GM12878 (cell line): ENCODE measurements at regions not wholly inside any gene's neighbourhood (a gene's known extent, or its start where the extent isn't known, plus 50 kb on each side); places are given as distances from the start of the nearest gene placed in this dataset.

ENCODE experiments used
- ATAC-seq: fragments of 200-7000 bp; cut with Tn5 transposase; 3 replicates; pipeline ENCODE4 v1.9.1; 2020; ENCODE audit warnings: mild to moderate bottlenecking, moderate library complexity
- BruUV-seq: library from RNA; stranded (reverse); fragments of 400-500 nt; replicated peaks from 2 replicates; lab custom pipeline; 2021; lab: Mats Ljungman, UMichigan
- CTCF ChIA-PET: fragments of 300-600 bp; sonication (Branson Sonifier 250); formaldehyde crosslinking; extraction: SDS; loops from one replicate; lab custom pipeline; 2021; ENCODE audit warnings: inconsistent platforms; lab: Yijun Ruan, JAX
- POLR2A ChIA-PET: fragments of 350-600 bp; formaldehyde crosslinking; extraction: SDS; loops from one replicate; lab custom pipeline; 2021; ENCODE audit warnings: inconsistent platforms; lab: Charles Lee
- RAD21 ChIA-PET: fragments of 300-600 bp; sonication (Branson Sonifier 250); formaldehyde crosslinking; loops from one replicate; lab custom pipeline; 2023; ENCODE audit warnings: antibody characterized with exemption; ENCODE audit not compliant: unreplicated experiment; lab: Charles Lee
- SMC1A ChIA-PET: fragments of 300-600 bp; sonication (Branson Sonifier 250); formaldehyde crosslinking; loops from one replicate; lab custom pipeline; 2023; ENCODE audit not compliant: unreplicated experiment, uncharacterized antibody; lab: Charles Lee
- DNase-seq: peaks from one replicate; pipeline ENCODE4 v3.0.0-alpha.2; 2011; ENCODE audit warnings: low read depth, low spot score
- FAIRE-seq: peaks from 3 replicates; lab custom pipeline; 2011; peaks lifted over from hg19 to GRCh38; lab: Jason Lieb, UNC
- H2AFZ ChIP-seq: 2 replicates; pipeline ENCODE4 v1.6.0; 2011; ENCODE audit warnings: low read depth, low read length, control low read depth; ENCODE audit not compliant: control insufficient read depth
- H3K27ac ChIP-seq: 2 replicates; pipeline ENCODE4 v1.5.1; 2011; ENCODE audit warnings: control low read depth; ENCODE audit not compliant: control insufficient read depth, insufficient read depth
- H3K27me3 ChIP-seq, 2 experiments: replicated peaks in 1 of 2; 2 replicates each; pipeline versions ENCODE4 v1.6.0 to v1.6.1; 2011; ENCODE audit warnings: low read length in 1 of 2; ENCODE audit not compliant: control insufficient read depth in 2 of 2, insufficient read depth in 2 of 2
- H3K36me3 ChIP-seq, 2 experiments: 2 replicates each; pipeline ENCODE4 v1.5.1; 2011; ENCODE audit warnings: low read length in 1 of 2; ENCODE audit not compliant: control insufficient read depth in 2 of 2, insufficient read depth in 2 of 2
- H3K4me1 ChIP-seq: 2 replicates; pipeline ENCODE4 v1.6.1; 2011; ENCODE audit warnings: mild to moderate bottlenecking, low read length, moderate library complexity, mixed read lengths; ENCODE audit not compliant: control insufficient read depth, insufficient read depth
- H3K4me2 ChIP-seq: 2 replicates; pipeline ENCODE4 v1.6.0; 2011; ENCODE audit warnings: control low read depth; ENCODE audit not compliant: control insufficient read depth, insufficient read depth
- H3K4me3 ChIP-seq: fragments of 200-600 bp; sonication (generic); 2 replicates; pipeline ENCODE4 v1.5.1; 2016
- H3K79me2 ChIP-seq: 2 replicates; pipeline ENCODE4 v1.6.0; 2011; ENCODE audit warnings: low read length; ENCODE audit not compliant: control insufficient read depth, insufficient read depth
- H3K9ac ChIP-seq: 2 replicates; pipeline ENCODE4 v1.8.0; 2011; ENCODE audit warnings: low read length, control low read depth, mixed read lengths; ENCODE audit not compliant: control insufficient read depth, insufficient read depth
- H3K9me3 ChIP-seq: replicated peaks from 3 replicates; pipeline ENCODE4 v1.5.1; 2011; ENCODE audit warnings: mild to moderate bottlenecking, low read length; ENCODE audit not compliant: control insufficient read depth, insufficient read depth
- H4K20me1 ChIP-seq: 2 replicates; pipeline ENCODE4 v1.6.0; 2011; ENCODE audit not compliant: control insufficient read depth, insufficient read depth
- E4F1 ChIP-seq: fragments of 450-650 bp; IDR thresholded peaks from 2 replicates; pipeline ENCODE4 v1.6.1; 2018; ENCODE audit warnings: borderline replicate concordance, mild to moderate bottlenecking; ENCODE audit not compliant: partially characterized antibody
- FOS ChIP-seq: IDR thresholded peaks from 3 replicates; pipeline ENCODE4 v1.6.1; 2011; ENCODE audit warnings: borderline replicate concordance; ENCODE audit not compliant: insufficient read length; ENCODE audit errors: extremely low read depth
- PRDM15 ChIP-seq: fragments of 450-650 bp; formaldehyde crosslinking; IDR thresholded peaks from 2 replicates; pipeline ENCODE4 v1.4.0; 2020; ENCODE audit warnings: mild to moderate bottlenecking, moderate library complexity
- ZBTB40 ChIP-seq: fragments of 450-650 bp; IDR thresholded peaks from 2 replicates; pipeline ENCODE4 v1.6.1; 2016; ENCODE audit warnings: mild to moderate bottlenecking, moderate library complexity, borderline replicate concordance
- ZNF687 ChIP-seq: fragments of 450-650 bp; IDR thresholded peaks from 2 replicates; pipeline ENCODE4 v1.6.1; 2017; ENCODE audit warnings: mild to moderate bottlenecking, moderate library complexity
- WGBS: methylation state at CpG from one replicate; pipeline ENCODE4 v1.1.6; 2016; ENCODE audit warnings: low lambda C conversion rate; ENCODE audit not compliant: insufficient replicate concordance, insufficient coverage; ENCODE audit errors: missing lambda C conversion rate; 5-methylcytosine and 5-hydroxymethylcytosine counted together
- in situ Hi-C: fragments of 300-500 bp; cut with MboI; formaldehyde crosslinking; loops from 9 replicates; pipeline ENCODE4 v1.14.3; 2018; ENCODE audit warnings: mixed read lengths
- intact Hi-C: fragments of 100-400 bp; cut with micrococcal nuclease; formaldehyde crosslinking; loops from one replicate; pipeline ENCODE4 v1.14.2; 2022; ENCODE audit not compliant: unreplicated experiment
- TF ChIP-seq, protein P1 (sequence below): IDR thresholded peaks from 2 replicates; pipeline ENCODE4 v1.6.1; 2012; ENCODE audit warnings: low read length, inconsistent platforms

- POLR2A ChIA-PET = no interaction called here
- BruUV-seq = no TSS peak
- Histone ChIP-seq H3K36me3 (no peaks in the 10 kb centered on the region), H3K4me1 (no peaks in the 10 kb centered on the region), H4K20me1 (no peaks in the 10 kb centered on the region), H3K79me2 (no peaks in the 10 kb centered on the region), H3K4me3 (no peak overlapping the region), H2AFZ (no peak overlapping the region), H3K27ac (no peak overlapping the region), H3K27me3 (no peaks in the 10 kb centered on the region), H3K9me3 (no peaks in the 10 kb centered on the region; the same call in 2 of the 3 replicates), H3K4me2 (no peak overlapping the region), H3K9ac (no peak overlapping the region)
- WGBS = 48% methylated on average over 11 of the region's 11 CpGs
- no peak for ATAC-seq
- DNase-seq = no peak
- no peak for FAIRE-seq
- RAD21 ChIA-PET = no interaction called here
- CTCF ChIA-PET = no interaction called here
- in situ Hi-C loops = no loop called here
- intact Hi-C loops = no loop called here
- SMC1A ChIA-PET = no interaction called here
- TF ChIP-seq, protein P1, sequence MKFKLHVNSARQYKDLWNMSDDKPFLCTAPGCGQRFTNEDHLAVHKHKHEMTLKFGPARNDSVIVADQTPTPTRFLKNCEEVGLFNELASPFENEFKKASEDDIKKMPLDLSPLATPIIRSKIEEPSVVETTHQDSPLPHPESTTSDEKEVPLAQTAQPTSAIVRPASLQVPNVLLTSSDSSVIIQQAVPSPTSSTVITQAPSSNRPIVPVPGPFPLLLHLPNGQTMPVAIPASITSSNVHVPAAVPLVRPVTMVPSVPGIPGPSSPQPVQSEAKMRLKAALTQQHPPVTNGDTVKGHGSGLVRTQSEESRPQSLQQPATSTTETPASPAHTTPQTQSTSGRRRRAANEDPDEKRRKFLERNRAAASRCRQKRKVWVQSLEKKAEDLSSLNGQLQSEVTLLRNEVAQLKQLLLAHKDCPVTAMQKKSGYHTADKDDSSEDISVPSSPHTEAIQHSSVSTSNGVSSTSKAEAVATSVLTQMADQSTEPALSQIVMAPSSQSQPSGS = no peak
- TF ChIP-seq E4F1 (no peak), ZNF687 (no peak), ZBTB40 (no peak), PRDM15 (CRISPR knock-in tag) (no peak), FOS (no peak)
Measured at GRCh38 chr22:47620391-47620790, 857.9 kb downstream of the TBC1D22A start.
